ENCODE measurements at regions not wholly inside any gene's neighbourhood (a gene's known extent, or its start where the extent isn't known, plus 50 kb on each side); places are given as distances from the start of the nearest gene placed in this dataset.
"Not testable (repeated sequence)": the region's sequence is repeated elsewhere in the genome, so short reads cannot be mapped to it uniquely, and the experiment has no call there.

DNA sequence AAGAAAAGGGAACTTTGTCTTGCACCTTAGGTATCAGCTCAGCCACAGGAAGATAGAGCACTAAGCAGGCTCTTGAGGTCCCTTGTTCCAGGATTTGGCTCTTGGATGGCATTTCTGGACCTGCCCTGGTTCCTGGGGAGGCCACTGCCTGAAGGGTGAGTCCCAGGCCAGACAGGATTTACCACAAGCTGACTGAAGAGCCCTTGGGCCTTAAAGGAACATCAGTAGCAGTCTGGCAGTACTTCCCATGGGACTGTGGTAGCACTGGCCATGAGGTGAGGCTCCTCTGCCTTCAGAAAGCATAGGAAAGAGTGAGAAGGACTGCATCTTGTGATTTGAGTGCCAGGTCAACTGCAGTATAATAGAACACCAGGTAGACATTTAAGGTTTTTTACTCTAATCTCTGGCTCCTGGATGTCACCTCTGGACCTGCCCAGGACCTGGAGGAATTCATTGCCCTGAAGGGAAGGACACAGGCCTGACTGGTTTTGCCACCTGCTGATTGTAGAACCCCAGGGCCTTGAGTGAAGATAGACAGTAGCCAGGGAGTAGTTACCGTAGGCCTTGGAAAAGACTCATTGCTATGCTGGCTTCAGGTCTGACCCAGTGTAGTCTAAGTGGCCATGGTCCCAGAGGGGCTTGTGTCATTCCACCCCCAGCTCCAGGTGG lies 154.4 kb upstream of the CREB1 start:
- DNase-seq, result no peak

DNA sequence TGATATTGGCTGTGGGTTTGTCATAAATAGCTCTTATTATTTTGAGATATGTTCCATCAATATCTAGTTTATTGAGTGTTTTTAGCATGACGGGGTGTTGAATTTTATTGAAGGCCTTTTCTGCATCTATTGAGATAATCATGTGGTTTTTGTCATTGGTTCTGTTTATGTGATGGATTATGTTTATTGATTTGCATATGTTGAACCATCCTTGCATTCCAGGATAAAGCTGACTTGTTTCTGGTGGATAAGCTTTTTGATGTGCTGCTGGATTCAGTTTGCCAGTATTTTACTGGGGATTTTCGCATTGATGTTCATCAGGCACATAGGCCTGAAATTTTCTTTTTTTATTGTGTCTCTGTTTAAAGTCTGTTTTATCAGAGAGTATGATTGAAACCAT lies 151.1 kb upstream of the CREB1 start:
- DNase-seq, result not testable (repeated sequence)

DNA sequence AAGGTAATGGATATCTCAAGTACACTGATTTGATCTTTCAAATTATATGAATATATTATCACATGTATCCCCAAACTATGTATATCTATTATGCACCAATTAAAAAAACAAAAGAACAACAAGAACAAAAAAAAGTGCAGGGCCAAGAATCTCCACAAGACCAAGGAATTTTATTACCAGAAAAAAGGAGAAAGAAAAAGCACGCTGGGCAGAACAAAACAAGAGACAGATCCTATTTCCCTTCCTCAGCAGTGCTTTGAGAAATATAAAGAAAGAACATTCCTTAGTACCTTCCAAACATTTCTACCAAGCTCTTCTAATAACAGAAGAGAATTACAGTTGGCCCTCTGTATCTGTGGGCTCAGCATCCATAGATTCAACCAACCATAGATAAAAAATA lies 144.7 kb upstream of the CREB1 start:
- DNase-seq, result no peak

DNA sequence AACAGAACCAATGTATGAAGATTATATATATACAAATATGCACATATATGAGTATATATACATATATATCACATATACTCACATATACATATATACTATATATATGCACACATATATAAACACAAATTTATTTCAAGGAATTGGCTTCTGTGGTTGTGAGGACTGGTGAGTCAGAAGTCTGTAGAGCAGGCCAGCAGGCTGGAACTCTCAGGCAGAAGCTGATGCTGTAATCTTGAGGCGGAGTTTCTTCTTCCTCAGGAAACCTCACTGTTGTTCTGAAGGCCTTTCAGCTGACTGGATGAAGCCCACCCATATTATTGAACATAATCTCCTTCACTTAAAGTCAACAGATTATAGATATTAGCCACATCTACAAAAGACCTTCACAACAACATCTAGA lies 143.9 kb upstream of the CREB1 start:
- DNase-seq, result no peak

DNA sequence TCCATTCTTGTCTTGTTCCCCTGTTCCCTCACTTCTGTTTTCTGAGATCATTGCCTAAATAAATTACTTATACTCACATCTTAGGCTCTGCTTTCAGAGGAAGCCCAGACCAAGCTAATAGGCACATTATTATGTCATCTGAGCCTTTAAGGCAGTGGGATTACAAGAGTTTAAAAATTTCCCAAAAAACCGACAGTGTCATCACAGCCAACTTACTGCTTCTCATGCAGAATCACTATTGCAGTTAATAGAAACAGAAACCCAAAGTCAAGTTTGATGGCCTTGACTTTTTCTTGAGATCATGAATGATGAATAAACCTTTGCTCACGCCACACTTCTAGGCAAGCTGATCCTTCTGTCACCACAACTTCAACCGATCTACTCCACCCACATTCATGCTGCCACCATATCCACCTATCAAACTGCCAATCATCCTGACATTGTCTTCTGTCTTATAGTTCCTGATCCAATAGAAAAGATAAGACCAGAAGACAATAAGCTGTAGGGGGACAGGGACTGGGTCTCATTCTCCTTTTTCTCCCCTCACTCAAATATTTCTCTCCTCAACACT lies 142.7 kb upstream of the CREB1 start:
- no peak for DNase-seq

DNA sequence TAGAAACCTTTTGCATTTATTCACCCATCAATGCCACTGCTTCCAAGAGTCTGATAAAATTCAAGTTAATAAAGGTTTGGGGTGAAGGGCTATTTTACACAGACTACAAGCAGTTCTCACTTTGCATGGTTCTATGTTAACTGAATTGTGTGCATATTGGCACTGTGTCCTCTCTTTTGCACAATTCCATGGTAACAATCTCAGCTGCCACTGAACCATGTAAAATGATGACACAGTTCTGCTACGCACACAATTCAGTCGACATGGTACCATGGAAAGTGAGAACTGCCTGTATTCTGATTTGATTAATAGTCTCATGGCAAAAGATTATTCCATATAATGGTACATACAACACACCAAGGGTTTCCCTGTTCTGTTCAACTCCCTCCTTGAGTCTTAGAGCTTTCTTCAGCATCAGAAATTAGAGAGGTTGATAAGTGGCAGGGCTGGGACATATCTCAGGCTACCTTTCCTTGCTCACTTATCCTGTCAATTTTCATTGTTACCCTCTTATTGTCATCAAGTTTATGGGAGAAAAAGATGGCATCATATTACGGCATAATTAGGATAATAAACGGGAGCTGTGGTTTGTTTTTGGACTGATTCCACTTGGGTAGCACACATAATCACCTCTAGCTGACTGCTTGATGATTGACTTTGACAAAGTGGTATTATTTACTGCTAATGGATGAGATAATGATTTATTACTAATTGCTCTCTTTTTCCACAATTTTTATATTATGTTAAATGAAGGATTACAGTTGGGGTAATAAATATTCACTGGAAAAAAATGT lies 139.3 kb upstream of the CREB1 start:
- no peak for DNase-seq

DNA sequence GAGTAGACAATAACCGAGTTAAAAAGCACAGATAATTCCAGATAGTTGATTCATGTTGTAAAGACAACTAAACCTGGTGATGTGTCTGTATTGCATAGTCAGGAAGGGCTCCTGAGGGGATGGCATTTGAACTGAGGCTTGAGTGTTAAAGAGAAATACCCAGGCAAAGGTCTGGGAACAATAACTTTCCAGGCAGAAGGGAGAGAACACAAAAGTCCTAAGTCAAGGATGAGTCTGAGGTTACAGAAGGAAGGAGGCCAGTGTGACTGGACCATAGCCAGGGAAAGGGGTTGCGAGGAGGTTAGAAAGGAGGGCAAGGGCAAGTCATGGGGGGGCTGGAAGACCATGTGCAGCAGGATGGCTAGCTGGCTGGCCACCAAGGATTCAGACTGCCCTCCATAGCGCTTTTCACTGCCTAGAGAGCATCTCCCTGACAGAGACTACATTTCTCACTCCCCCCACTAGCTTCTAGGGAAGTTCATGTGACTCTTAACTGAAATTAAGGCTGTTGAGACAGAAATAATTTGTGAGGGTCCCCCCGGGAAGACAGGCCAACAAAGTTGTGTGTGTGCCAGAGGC lies 135.5 kb upstream of the CREB1 start:
- DNase-seq, result no peak

DNA sequence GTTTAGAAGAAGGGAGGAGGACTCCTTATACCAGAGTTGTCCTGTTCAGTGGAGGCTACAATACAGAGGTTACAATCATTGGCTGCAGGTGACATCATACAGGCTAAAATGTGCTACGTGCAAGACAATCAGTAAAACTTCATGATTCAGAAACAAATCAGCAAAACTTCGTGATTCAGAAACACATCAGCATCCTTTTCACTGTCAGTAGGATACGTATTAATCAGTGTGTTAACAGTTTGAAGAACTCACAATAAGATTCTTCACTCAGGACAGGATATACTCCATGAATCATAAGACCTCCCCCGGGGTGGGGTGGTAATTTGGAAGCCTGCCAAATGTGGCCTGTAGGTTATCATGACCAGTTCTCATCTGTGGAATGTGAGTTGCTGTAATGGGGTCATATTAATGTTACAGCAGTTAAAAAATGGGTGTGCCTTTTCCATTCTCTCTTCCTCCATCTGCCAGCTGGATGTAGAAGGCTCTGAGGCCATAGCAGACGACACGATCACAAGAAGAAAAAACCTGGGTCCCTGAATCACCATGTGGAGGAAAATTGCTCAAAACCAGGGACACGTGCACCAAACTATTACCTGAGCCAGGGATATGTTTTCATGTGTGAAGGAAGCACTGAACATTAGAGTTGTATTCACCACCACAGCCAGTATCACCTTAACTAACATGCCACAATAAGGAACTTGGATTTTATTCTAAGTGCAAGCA lies 134.8 kb upstream of the CREB1 start:
- no peak for DNase-seq

DNA sequence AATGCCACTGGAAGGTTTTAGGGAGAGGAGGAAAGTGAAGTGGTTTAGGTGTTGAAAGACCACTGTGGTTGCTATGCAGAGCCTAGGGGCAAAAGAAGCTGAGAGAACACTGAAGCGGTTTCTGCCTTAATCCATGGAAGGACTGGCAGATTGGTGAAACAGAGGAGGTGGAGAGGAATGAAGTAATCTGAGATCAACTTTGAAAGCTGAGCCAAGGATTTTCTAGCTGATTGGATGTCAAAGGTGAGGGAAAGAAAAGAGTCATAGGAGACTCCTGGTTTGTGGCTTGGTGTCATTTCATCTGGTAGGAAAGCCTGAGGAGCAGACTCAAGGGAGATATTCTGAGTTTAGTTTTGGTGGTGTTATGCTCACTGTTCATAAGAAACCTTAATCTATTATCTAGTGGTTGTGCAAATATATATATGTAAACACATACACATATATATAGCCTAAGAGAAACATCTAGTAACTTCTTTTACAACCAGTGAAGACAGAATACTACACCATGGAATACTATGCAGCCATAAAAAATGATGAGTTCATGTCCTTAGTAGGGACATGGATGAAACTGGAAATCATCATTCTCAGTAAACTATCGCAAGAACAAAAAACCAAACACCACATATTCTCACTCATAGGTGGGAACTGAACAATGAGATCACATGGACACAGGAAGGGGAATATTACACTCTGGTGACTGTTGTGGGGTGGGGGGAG lies 134.1 kb upstream of the CREB1 start:
- no peak for DNase-seq

DNA sequence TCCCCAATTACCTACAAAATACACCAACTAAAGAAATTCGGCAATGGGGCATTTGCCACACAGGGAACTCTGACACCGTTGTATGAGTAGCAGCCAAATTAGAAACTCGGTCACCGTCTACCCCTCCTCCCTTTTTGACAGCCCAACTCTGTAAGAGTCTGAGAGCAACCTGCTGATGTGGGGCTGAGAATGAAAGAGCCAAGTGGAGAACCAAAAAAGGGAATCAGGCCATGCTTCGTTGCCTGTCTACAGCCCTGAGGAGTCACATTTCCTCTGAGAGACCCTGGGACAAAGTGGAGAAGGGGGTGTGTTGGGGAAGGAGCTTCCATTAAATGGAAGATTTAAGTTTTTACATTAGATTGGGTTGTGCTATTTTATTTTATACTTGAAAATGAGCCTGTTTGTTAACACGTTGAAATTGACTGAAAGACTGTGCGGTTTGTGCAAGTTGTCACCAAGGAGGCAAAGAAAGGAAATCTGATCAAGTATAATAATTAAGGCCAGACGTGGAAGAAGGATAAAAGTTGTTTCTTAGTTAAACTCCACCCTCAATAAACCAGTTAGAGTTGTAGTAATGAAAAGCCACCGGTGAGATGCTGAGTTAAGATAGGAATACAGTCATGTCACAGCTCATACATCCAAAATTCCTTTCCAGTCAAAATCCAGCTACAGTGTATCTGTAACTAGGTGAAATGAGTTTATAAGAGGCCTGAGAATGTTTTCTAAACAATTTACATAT lies 131.7 kb upstream of the CREB1 start:
- DNase-seq, result no peak

DNA sequence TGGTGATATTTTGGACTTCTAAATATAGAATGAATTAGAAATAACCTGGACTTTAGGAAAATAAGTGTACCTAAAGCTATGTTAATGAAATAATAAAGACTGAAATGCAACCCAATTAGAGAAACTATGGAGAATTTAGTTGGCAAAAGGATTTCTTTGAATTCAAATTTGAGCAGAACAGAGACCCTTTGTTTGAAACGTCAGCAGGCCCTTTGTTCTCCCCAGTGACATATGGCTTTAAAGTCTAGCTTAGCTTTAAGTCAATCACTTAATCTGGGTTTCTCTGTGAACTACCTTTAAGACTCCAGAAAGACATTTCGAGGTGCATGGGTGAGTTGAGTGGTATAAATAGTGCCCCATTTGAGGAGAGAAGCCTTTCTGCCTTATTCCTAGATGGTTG lies 130.5 kb upstream of the CREB1 start:
- DNase-seq, result no peak

DNA sequence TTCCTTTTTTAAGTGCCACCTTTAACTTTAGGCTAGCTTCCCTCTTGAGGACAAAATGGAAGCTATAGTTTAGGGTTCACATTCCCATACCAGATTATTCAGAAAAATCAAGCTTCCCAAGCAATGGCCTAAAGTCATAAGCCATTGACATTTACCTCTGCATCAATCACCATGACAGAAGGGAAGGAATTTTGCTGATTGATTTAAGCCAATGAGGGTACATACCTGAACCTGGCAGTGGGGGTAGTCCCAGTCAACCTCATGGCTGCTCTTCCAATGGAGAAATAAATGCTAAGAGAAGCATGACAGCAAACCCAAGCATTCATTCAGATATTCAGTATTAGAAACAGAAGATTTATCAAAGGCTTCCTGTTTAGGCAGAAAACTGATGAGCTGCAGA lies 128.4 kb upstream of the CREB1 start:
- DNase-seq, result no peak

DNA sequence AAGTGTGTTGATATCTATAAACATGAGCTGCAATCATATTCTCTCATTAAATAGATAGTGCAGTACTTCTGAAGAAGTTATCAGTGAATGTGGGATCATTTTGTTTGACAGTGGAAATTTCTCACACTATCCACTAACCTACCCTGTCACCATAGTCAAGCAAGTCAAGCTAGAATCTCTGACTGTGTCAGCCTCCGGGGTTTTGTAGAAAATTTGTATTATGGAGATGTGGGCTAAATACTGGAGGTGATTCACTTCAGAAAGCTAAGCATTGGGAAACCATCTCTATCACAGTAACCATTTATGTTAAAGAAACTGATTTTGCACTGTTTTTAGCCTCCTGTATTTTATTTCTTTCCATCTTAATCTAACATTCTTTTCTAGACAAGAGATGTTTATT lies 126.6 kb upstream of the CREB1 start:
- DNase-seq, result no peak

DNA sequence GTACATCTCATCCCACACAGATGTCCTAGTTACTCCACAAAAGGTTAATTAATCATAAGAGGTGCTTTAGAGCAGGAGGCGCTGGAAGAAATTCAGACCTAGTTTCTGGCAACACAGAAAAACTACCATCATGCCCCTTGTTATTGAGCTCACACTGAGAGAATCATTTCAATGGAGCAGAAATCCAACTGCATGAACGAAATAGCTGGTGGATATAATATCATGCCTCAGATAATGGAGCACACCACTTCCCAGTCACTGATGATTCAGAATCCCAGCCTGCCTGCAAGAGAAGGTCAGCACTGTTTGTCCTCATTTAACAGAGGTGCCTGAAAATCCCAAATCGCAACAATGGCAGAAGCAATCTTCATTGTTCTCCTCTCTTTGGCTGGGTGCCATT lies 125.8 kb upstream of the CREB1 start:
- no peak for DNase-seq

DNA sequence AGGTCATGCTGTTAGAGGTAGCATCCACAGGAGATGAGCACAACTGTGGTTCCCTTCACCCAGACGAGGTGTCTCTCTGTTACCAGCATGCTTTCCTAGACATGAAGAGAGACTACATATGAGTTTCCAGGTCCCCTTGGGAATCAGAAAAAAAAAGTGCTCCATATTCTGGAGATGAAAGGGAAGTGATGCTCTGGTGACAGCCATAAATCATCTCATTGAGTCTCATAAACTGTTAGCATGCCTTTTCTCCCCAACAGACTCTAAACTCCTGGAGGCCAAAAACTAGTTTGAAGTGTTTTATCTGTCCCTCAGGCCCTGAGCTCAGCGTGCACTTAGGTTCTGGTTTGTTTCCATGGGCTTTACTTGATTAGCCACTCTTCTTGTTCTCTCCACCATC lies 124.6 kb upstream of the CREB1 start:
- no peak for DNase-seq

DNA sequence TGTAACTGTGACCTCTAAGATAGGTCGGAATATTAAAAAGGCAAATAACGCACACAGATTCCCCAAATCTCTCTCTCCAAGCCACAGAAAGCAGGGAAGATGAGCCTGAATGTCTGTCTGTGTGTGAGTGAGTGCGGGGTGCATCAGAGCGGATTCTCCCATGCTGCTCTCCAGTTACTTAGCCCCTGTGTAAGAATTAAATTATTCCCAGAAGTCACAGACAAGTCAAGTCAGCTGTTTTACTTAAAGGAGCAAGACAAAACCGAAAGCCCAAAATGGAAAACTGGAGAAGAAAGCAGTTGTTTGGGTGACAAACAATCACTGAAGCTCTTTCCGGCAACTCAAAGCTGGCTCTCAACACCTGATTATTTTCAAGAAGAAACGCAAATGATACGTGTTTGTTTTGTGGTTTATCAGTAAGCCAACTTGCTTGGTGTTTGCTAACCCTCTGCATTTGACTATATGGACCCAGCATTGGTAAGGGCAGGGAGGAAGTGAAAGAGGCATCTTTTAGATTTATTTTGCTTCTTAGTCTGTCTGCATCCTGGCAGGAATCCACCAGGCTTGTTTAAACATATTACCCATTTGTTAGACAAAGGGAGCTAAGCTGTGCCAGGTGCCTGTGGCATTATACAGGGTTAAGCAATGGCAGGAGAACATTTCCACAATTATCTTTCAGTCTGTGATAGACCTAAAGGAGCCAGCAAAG lies 121.5 kb upstream of the CREB1 start:
- DNase-seq, result no peak

DNA sequence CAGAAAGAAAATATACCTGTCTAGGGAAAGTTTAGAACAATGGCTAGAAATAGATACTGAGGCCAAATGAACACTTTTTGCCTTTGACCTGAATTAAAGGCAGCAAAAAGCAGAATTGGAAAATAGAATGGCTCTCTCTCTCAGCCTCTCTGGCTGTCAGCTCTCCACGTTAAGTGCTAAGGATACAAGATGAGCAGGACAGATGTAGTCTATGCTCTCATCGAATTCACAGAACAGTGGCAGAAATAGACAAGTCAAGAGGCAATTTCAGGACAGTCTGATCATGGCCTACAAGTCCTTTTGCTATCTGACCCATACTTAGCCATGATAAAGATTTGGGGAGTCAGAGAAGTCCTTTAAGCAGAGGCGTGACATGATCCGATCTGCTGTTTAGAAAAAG lies 120.2 kb upstream of the CREB1 start:
- DNase-seq, result no peak

DNA sequence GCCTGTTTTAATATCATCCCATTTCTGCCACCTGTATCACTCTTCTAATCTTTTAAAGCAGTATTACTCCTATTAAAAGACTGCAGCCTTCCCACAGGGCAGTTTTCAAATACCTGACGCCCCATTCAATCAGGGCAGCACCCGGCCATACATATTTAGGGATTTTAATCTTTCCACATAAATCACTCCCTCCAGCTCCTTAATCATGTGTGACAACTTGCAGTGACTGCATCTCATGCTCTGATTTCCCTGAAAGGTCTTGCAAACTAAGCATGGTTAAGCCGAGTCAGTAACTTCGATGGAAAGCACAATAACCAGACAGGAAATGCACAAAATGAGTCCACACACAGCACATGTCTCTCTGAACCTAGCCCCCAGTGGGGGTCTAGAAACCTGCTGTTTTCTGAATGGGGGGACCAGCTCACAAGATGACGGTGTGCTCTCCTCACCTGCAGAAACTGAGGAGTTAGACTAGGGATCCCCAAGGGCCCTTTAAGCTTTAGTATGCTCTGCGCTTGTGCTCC lies 116.9 kb upstream of the CREB1 start:
- DNase-seq, result no peak

DNA sequence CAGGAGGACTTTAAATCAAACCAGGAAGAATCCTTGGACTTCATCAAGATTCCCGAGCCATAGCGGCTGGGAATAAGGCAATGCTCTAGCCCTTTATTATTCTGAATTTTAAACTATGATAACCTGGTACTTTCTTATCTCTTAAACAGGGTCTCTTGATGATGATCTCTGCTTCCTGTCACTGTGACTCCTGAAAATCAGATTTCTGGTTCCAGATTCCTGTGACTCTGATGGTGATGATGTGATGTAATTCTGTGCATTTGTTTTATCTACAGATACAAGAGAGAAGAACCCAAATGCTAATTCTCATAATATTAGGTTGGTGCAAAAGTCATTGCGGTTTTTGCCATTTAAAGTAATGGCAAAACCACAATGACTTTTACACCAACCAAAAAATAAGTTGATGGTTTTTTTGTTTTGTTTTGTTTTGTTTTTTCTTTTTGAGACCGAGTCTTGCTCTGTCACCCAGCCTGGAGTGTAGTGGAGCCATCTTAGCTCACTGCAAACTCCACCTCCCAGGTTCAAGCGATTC lies 116.3 kb upstream of the CREB1 start:
- DNase-seq, result no peak

DNA sequence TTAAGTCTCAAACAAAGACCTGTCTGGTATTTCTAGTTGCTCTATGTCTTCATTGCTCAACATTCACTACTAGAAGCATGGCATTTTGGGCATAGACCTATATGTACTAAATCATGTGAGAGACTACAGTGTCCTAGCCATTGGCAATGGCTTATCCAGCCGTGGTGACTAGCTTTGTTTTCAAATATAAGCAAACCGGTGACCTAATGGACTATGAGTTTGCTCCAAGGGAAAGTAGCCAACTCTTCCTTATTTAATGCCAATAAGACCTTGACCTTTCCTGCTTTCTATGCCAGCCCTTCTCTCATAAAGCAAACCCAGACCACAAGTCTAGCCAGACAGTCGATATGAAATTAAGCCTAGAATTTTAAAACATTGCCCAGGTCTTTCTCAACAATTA lies 113.7 kb upstream of the CREB1 start:
- DNase-seq, result no peak

DNA sequence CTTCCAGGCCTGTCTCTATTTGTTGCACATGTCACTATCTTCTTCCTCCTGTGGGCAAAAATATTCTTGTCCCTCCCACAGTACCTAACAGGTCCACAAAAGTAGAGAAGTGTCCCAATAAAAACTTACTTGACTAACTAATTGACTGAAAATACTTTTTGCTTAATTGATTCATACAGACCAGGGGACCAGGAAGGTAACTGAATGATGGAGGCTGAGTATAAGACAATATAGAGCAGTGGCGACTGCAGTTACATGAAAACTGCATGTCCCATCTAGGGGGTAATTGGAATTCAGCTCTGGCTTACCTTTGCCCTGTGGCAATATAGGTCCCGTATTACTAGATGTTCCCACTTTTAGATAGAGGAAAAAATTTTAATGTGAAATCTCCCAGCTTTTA lies 112.9 kb upstream of the CREB1 start:
- no peak for DNase-seq
